ENCODE measurements at regions not wholly inside any gene's neighbourhood (a gene's known extent, or its start where the extent isn't known, plus 50 kb on each side); places are given as distances from the start of the nearest gene placed in this dataset.

DNA sequence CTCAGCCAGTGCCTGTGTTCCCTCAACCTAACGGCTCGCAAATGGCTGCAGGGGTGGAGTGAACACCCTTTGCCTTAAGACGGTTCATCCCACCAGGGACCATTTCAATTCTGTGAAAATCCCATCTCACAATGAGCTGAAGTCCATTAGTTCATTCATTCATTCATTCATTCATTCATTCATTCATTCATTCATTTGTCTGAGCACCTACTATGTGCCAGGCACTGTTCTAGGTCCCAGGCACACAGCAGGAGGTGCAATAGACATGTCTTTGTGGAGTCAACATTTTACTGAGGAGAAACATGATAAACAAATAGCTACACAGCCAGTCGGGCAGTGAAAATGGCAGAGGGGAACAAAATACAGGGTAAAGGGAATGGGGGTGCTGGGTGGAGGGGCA, 618.8 kb downstream of the MATN1 start:
- TF ChIP-seq CTCF (IDR thresholded peaks at IDR 0.05 in 4 of 5, conservative IDR thresholded peaks at IDR 0.05 in 1 of 5) (no peak), POLR2A (IDR thresholded peaks at IDR 0.05) (no peak)

Data from gastrocnemius medialis (tissue), 4 donors.